ENCODE measurements at regions not wholly inside any gene's neighbourhood (a gene's known extent, or its start where the extent isn't known, plus 50 kb on each side); places are given as distances from the start of the nearest gene placed in this dataset.

DNA sequence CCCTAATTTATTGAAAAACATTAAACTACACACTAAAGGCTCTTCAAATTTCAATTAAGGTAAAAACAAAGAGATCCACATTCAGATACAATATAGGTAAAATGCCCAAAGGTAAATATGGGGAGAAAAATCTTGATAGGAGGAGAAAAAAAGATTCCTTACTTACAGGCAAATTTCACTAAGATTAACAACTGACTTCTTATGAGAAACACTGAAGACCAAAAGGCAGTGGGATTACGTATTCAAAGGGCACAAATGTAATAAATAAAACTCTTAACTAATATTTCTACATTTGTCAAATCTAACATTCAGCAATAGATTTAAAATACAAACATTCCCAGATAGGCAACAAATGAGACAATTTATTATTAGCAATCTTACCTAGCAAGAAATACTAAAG lies 829.3 kb downstream of the SH3BGRL start:
- TF ChIP-seq, protein P1, sequence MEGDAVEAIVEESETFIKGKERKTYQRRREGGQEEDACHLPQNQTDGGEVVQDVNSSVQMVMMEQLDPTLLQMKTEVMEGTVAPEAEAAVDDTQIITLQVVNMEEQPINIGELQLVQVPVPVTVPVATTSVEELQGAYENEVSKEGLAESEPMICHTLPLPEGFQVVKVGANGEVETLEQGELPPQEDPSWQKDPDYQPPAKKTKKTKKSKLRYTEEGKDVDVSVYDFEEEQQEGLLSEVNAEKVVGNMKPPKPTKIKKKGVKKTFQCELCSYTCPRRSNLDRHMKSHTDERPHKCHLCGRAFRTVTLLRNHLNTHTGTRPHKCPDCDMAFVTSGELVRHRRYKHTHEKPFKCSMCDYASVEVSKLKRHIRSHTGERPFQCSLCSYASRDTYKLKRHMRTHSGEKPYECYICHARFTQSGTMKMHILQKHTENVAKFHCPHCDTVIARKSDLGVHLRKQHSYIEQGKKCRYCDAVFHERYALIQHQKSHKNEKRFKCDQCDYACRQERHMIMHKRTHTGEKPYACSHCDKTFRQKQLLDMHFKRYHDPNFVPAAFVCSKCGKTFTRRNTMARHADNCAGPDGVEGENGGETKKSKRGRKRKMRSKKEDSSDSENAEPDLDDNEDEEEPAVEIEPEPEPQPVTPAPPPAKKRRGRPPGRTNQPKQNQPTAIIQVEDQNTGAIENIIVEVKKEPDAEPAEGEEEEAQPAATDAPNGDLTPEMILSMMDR (conservative IDR thresholded peaks at IDR 0.05; ENCODE audit: low read depth, low read length): no peak
- TF ChIP-seq BHLHE40 (IDR thresholded peaks at IDR 0.05; ENCODE audit: low read depth, low read length): no peak
- TF ChIP-seq RFX5 (IDR thresholded peaks at IDR 0.05; ENCODE audit: low read depth, low read length): no peak
